ENCODE measurements at regions not wholly inside any gene's neighbourhood (a gene's known extent, or its start where the extent isn't known, plus 50 kb on each side); places are given as distances from the start of the nearest gene placed in this dataset.

DNA sequence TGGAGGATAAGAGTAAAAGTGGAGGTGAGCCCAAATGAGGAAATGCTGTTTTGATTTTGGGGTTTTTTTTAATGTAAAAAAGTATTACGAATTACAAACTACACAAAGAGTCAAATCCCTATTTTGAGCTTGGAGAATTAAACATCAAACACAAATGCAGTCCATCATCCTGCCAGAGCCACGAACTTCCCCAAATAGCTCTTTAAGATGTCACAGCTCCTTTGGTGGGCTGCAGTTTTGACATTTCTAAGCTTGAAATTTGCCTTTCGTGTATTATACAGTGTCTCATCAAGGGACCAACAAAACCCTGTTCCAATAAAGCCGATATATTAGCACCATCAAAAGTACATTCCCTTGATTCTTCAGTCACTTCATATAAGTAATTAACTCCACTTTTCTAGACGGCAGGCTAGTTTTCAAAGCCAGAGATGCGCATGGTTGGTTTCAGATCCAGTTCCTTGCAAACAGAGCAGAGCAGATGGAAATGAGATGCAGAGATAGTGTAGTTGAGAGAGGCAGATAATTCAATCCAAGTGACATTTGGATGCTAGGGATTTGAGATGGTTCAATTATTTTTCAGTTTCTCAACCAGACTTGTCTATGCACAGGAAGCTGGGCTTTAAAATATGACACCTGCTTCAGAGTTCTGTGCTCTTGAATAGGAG is 580.9 kb downstream of the EDEM1 start:
- TF ChIP-seq, protein P1, sequence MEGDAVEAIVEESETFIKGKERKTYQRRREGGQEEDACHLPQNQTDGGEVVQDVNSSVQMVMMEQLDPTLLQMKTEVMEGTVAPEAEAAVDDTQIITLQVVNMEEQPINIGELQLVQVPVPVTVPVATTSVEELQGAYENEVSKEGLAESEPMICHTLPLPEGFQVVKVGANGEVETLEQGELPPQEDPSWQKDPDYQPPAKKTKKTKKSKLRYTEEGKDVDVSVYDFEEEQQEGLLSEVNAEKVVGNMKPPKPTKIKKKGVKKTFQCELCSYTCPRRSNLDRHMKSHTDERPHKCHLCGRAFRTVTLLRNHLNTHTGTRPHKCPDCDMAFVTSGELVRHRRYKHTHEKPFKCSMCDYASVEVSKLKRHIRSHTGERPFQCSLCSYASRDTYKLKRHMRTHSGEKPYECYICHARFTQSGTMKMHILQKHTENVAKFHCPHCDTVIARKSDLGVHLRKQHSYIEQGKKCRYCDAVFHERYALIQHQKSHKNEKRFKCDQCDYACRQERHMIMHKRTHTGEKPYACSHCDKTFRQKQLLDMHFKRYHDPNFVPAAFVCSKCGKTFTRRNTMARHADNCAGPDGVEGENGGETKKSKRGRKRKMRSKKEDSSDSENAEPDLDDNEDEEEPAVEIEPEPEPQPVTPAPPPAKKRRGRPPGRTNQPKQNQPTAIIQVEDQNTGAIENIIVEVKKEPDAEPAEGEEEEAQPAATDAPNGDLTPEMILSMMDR (IDR thresholded peaks at IDR 0.05), result no peak
- TF ChIP-seq POLR2A (IDR thresholded peaks at IDR 0.05) (no peak), POLR2AphosphoS5 (IDR thresholded peaks at IDR 0.05) (no peak)
